Trophoblast cell (in vitro differentiated cells and primary cell): ENCODE measurements at regions not wholly inside any gene's neighbourhood (a gene's known extent, or its start where the extent isn't known, plus 50 kb on each side); places are given as distances from the start of the nearest gene placed in this dataset.

Experiments
- DNase-seq, 2 donors: peaks; one replicate each; pipeline ENCODE4 v3.0.0-alpha.2; 2016
- H2AFZ ChIP-seq: 2 replicates; pipeline ENCODE4 v1.6.1; 2013; ENCODE audit warnings: low read length, moderate library complexity, mild to moderate bottlenecking; ENCODE audit not compliant: insufficient read depth, poor library complexity
- H2AK5ac ChIP-seq: 2 replicates; pipeline ENCODE4 v1.6.1; 2013; ENCODE audit warnings: mild to moderate bottlenecking, low read length
- H2BK120ac ChIP-seq: 2 replicates; pipeline ENCODE4 v1.6.1; 2013; ENCODE audit warnings: low read length, mild to moderate bottlenecking, moderate library complexity; ENCODE audit not compliant: insufficient read depth, poor library complexity
- H2BK12ac ChIP-seq: 2 replicates; pipeline ENCODE4 v1.6.1; 2013; ENCODE audit warnings: mild to moderate bottlenecking, low read length, moderate library complexity
- H2BK5ac ChIP-seq: 2 replicates; pipeline ENCODE4 v1.6.1; 2013; ENCODE audit warnings: low read length, low read depth, moderate library complexity, mild to moderate bottlenecking; ENCODE audit not compliant: poor library complexity
- H3K14ac ChIP-seq: 2 replicates; pipeline ENCODE4 v1.6.1; 2013; ENCODE audit warnings: mild to moderate bottlenecking, low read length
- H3K18ac ChIP-seq: 2 replicates; pipeline ENCODE4 v1.6.1; 2013; ENCODE audit warnings: mild to moderate bottlenecking, low read length
- H3K23ac ChIP-seq: 2 replicates; pipeline ENCODE4 v1.6.1; 2013; ENCODE audit warnings: low read length
- H3K27ac ChIP-seq: 2 replicates; pipeline ENCODE4 v1.5.1; 2013; ENCODE audit warnings: low read depth, mild to moderate bottlenecking, inconsistent platforms, low read length, moderate library complexity
- H3K27me3 ChIP-seq: 2 replicates; pipeline ENCODE4 v1.6.1; 2013; ENCODE audit warnings: inconsistent platforms, mild to moderate bottlenecking, low read length, moderate library complexity; ENCODE audit not compliant: insufficient read depth
- H3K36me3 ChIP-seq, 2 experiments: 1 replicate in 1 of 2; 2 replicates in 1 of 2; pipeline ENCODE4 v1.6.1; 2013; ENCODE audit warnings: low read length in 2 of 2, mild to moderate bottlenecking in 2 of 2, moderate library complexity in 1 of 2; ENCODE audit not compliant: insufficient read depth in 2 of 2, control insufficient read depth in 1 of 2
- H3K4ac ChIP-seq: 2 replicates; pipeline ENCODE4 v1.6.1; 2013; ENCODE audit warnings: low read depth, mild to moderate bottlenecking, low read length, moderate library complexity
- H3K4me1 ChIP-seq, 2 experiments: 1 replicate in 1 of 2; 2 replicates in 1 of 2; pipeline ENCODE4 v1.6.1; 2013; ENCODE audit warnings: low read length in 2 of 2, mild to moderate bottlenecking in 2 of 2, moderate library complexity in 1 of 2; ENCODE audit not compliant: insufficient read depth in 2 of 2, control insufficient read depth in 1 of 2
- H3K4me2 ChIP-seq: 2 replicates; pipeline ENCODE4 v1.6.1; 2013; ENCODE audit warnings: inconsistent platforms, mild to moderate bottlenecking, low read length, moderate library complexity
- H3K4me3 ChIP-seq: 2 replicates; pipeline ENCODE4 v1.5.1; 2013; ENCODE audit warnings: mild to moderate bottlenecking, low read depth, low read length, inconsistent platforms
- H3K79me1 ChIP-seq: one replicate; pipeline ENCODE4 v1.6.1; 2013; ENCODE audit warnings: low read length
- H3K79me2 ChIP-seq: 2 replicates; pipeline ENCODE4 v1.6.1; 2013; ENCODE audit warnings: low read length, mild to moderate bottlenecking; ENCODE audit not compliant: control insufficient read depth, insufficient read depth, poor library complexity
- H3K9ac ChIP-seq: 2 replicates; pipeline ENCODE4 v1.6.1; 2013; ENCODE audit warnings: mild to moderate bottlenecking, low read length
- H3K9me3 ChIP-seq: 2 replicates; pipeline ENCODE4 v1.6.1; 2013; ENCODE audit warnings: low read depth, mild to moderate bottlenecking, control low read depth, inconsistent platforms, low read length; ENCODE audit not compliant: insufficient read depth
- H4K12ac ChIP-seq: 2 replicates; pipeline ENCODE4 v1.6.1; 2013; ENCODE audit warnings: low read depth, mild to moderate bottlenecking, low read length, moderate library complexity
- H4K8ac ChIP-seq: 2 replicates; pipeline ENCODE4 v1.6.1; 2013; ENCODE audit warnings: low read depth, mild to moderate bottlenecking, low read length, moderate library complexity
- H4K91ac ChIP-seq: one replicate; pipeline ENCODE4 v1.6.1; 2013; ENCODE audit warnings: low read depth, mild to moderate bottlenecking, low read length, moderate library complexity
- WGBS: extraction: QIAGEN DNeasy Blood & Tissue Kit; methylation state at CpG from one replicate; pipeline ENCODE4 v1.1.7; 2013; ENCODE audit warnings: missing lambda C conversion rate; ENCODE audit not compliant: insufficient read length, insufficient coverage; ENCODE audit errors: extremely low coverage; 5-methylcytosine and 5-hydroxymethylcytosine counted together

- H3K36me3 ChIP-seq, result no peaks in the 10 kb centered on the region
- H2AFZ ChIP-seq, result no peak overlapping the region
- H4K91ac ChIP-seq, result no peak overlapping the region
- no peaks in the 10 kb centered on the region for H3K4me1 ChIP-seq
- H3K9me3 ChIP-seq, result no peaks in the 10 kb centered on the region
- no peak overlapping the region for H3K27ac ChIP-seq
- no peaks in the 10 kb centered on the region for H3K79me1 ChIP-seq
- no peak overlapping the region for H2BK120ac ChIP-seq
- no peak overlapping the region for H3K9ac ChIP-seq
- H3K4ac ChIP-seq, result no peak overlapping the region
- H4K8ac ChIP-seq, result no peak overlapping the region
- no peak overlapping the region for H2BK12ac ChIP-seq
- no peak overlapping the region for H2BK5ac ChIP-seq
- no peak overlapping the region for H3K4me3 ChIP-seq
- no peak overlapping the region for H4K12ac ChIP-seq
- no peak overlapping the region for H3K18ac ChIP-seq
- no peak overlapping the region for H3K4me2 ChIP-seq
- no CpG with 5 or more reads among the region's 4 CpGs for WGBS
- H3K27me3 ChIP-seq, result no peaks in the 10 kb centered on the region
- no peak overlapping the region for H3K14ac ChIP-seq
- H3K23ac ChIP-seq, result no peak overlapping the region
- no peak for DNase-seq
- H3K79me2 ChIP-seq, result no peaks in the 10 kb centered on the region
- H2AK5ac ChIP-seq, result no peak overlapping the region
Measured at GRCh38 chr13:70585109-70585508, 476.9 kb upstream of the KLHL1 start.

GRCh38 chr13:70580825-70581224 lies 472.6 kb upstream of the KLHL1 start:
- H2BK120ac ChIP-seq, result no peak overlapping the region
- no peak overlapping the region for H2AK5ac ChIP-seq
- no peak overlapping the region for H3K14ac ChIP-seq

GRCh38 chr13:70579941-70580340 lies 471.7 kb upstream of the KLHL1 start:
- no peak overlapping the region for H3K27ac ChIP-seq
- H3K4me3 ChIP-seq, result no peak overlapping the region
- H2AK5ac ChIP-seq, result no peak overlapping the region
- H2BK5ac ChIP-seq, result no peak overlapping the region
- H3K14ac ChIP-seq, result no peak overlapping the region
- DNase-seq, result no peak
- no peak overlapping the region for H4K8ac ChIP-seq
- H3K4ac ChIP-seq, result no peak overlapping the region
- no peaks in the 10 kb centered on the region for H3K9me3 ChIP-seq
- no peak overlapping the region for H2BK12ac ChIP-seq
- no peak overlapping the region for H3K23ac ChIP-seq
- H3K79me2 ChIP-seq, result no peaks in the 10 kb centered on the region
- H3K18ac ChIP-seq, result no peak overlapping the region
- no peaks in the 10 kb centered on the region for H3K4me1 ChIP-seq
- H2AFZ ChIP-seq, result no peak overlapping the region
- no peak overlapping the region for H4K12ac ChIP-seq
- no CpG with 5 or more reads among the region's 3 CpGs for WGBS
- no peak overlapping the region for H3K9ac ChIP-seq
- no peaks in the 10 kb centered on the region for H3K36me3 ChIP-seq
- H3K27me3 ChIP-seq, result no peaks in the 10 kb centered on the region
- no peak overlapping the region for H4K91ac ChIP-seq
- H3K4me2 ChIP-seq, result no peak overlapping the region
- H2BK120ac ChIP-seq, result no peak overlapping the region
- H3K79me1 ChIP-seq, result no peaks in the 10 kb centered on the region

More at GRCh38 chr13:70580825-70581224, 472.6 kb upstream of the KLHL1 start:
- no peak overlapping the region for H2AFZ ChIP-seq
- H3K9ac ChIP-seq, result no peak overlapping the region
- H3K4me3 ChIP-seq, result no peak overlapping the region
- no peak overlapping the region for H4K12ac ChIP-seq
- H3K4ac ChIP-seq, result no peak overlapping the region
- H3K27me3 ChIP-seq, result no peaks in the 10 kb centered on the region
- H3K18ac ChIP-seq, result no peak overlapping the region
- no peaks in the 10 kb centered on the region for H3K4me1 ChIP-seq
- no peak for DNase-seq
- no peaks in the 10 kb centered on the region for H3K79me1 ChIP-seq
- H3K36me3 ChIP-seq, result no peaks in the 10 kb centered on the region
- H4K8ac ChIP-seq, result no peak overlapping the region
- no peak overlapping the region for H2BK12ac ChIP-seq
- H3K23ac ChIP-seq, result no peak overlapping the region
- no peak overlapping the region for H4K91ac ChIP-seq
- H2BK5ac ChIP-seq, result no peak overlapping the region
- H3K79me2 ChIP-seq, result no peaks in the 10 kb centered on the region
- no peaks in the 10 kb centered on the region for H3K9me3 ChIP-seq
- no peak overlapping the region for H3K27ac ChIP-seq
- no peak overlapping the region for H3K4me2 ChIP-seq

GRCh38 chr13:70571221-70571620 lies 463.0 kb upstream of the KLHL1 start:
- H4K91ac ChIP-seq, result no peak overlapping the region

More at GRCh38 chr13:70571221-70571620, 463.0 kb upstream of the KLHL1 start:
- Histone ChIP-seq H3K4me2 (no peak overlapping the region), H3K36me3 (no peaks in the 10 kb centered on the region), H4K8ac (no peak overlapping the region), H2AK5ac (no peak overlapping the region), H3K4ac (no peak overlapping the region), H3K79me1 (no peaks in the 10 kb centered on the region), H2AFZ (no peak overlapping the region), H3K4me3 (no peak overlapping the region), H4K12ac (no peak overlapping the region), H3K9ac (no peak overlapping the region), H3K18ac (no peak overlapping the region), H3K9me3 (no peaks in the 10 kb centered on the region), H2BK120ac (no peak overlapping the region), H3K79me2 (no peaks in the 10 kb centered on the region), H2BK12ac (no peak overlapping the region), H3K23ac (no peak overlapping the region), H2BK5ac (no peak overlapping the region), H3K27ac (no peak overlapping the region), H3K27me3 (no peaks in the 10 kb centered on the region), H3K4me1 (peaks cover 0 to 1% of the 10 kb centered on the region in 2 experiments), H3K14ac (no peak overlapping the region)
- WGBS, result no CpG with 5 or more reads among the region's 3 CpGs
- DNase-seq, result no peak
